ENCODE measurements at regions not wholly inside any gene's neighbourhood (a gene's known extent, or its start where the extent isn't known, plus 50 kb on each side); places are given as distances from the start of the nearest gene placed in this dataset.

- no peak for TF ChIP-seq ZFX (IDR thresholded peaks at IDR 0.05; ENCODE audit: borderline replicate concordance)
- TF ChIP-seq CTCF (IDR thresholded peaks at IDR 0.05) = no peak
- H3K27ac ChIP-seq = no peak overlapping the region
These were observed 103.5 kb upstream of the FXR1 start for GRCh38 chr3:180808823-180809575.

- TF ChIP-seq CTCF (IDR thresholded peaks at IDR 0.05) (no peak), ZFX (IDR thresholded peaks at IDR 0.05; ENCODE audit: borderline replicate concordance) (no peak)
- H3K27ac ChIP-seq = no peak overlapping the region
These were observed 92.1 kb upstream of the FXR1 start for GRCh38 chr3:180820400-180820799.

GRCh38 chr3:180825964-180826363, 86.5 kb upstream of the FXR1 start:
- no peak overlapping the region for H3K27ac ChIP-seq
- TF ChIP-seq ZFX (IDR thresholded peaks at IDR 0.05; ENCODE audit: borderline replicate concordance) = no peak
- no peak for TF ChIP-seq CTCF (IDR thresholded peaks at IDR 0.05)

GRCh38 chr3:180827171-180827570, 85.3 kb upstream of the FXR1 start:
- TF ChIP-seq ZFX (IDR thresholded peaks at IDR 0.05; ENCODE audit: borderline replicate concordance) (no peak), CTCF (IDR thresholded peaks at IDR 0.05) (no peak)
- H3K27ac ChIP-seq = no peak overlapping the region

GRCh38 chr3:180828001-180828720, 84.3 kb upstream of the FXR1 start:
- no peak overlapping the region for H3K27ac ChIP-seq
- TF ChIP-seq CTCF (IDR thresholded peaks at IDR 0.05) (no peak), ZFX (IDR thresholded peaks at IDR 0.05; ENCODE audit: borderline replicate concordance) (no peak)

- no peak overlapping the region for H3K27ac ChIP-seq
- no peak for TF ChIP-seq CTCF (IDR thresholded peaks at IDR 0.05)
- no peak for TF ChIP-seq ZFX (IDR thresholded peaks at IDR 0.05; ENCODE audit: borderline replicate concordance)
These were observed 83.6 kb upstream of the FXR1 start for GRCh38 chr3:180828723-180829408.
